Inflammatory macrophage treated with lipopolysaccharide for 4 hours (primary cell): ENCODE measurements at regions not wholly inside any gene's neighbourhood (a gene's known extent, or its start where the extent isn't known, plus 50 kb on each side); places are given as distances from the start of the nearest gene placed in this dataset.

ENCODE experiments used
- DNase-seq: peaks from one replicate; pipeline ENCODE4 v3.0.0-alpha.2; 2020

DNA sequence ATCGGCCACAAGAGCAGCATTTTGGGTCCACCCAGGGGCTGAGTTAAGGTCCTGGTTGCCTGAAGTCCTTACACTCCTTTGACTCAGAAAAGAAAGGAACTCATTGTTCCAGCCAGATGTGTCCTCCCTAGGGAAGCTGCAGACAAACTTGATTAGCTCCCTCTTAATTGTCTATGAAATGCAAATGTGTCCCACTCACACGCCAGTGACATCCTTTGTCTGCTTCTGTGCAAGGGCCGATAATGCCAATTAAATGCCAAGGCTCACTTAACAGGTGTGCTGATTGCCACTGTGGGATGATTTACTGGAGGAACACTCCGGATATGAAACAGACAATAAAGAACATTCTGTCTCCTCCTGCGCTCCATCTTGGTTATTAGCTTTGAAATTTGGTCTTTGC is 332.9 kb upstream of the CPEB2 start:
- no peak for DNase-seq

DNA sequence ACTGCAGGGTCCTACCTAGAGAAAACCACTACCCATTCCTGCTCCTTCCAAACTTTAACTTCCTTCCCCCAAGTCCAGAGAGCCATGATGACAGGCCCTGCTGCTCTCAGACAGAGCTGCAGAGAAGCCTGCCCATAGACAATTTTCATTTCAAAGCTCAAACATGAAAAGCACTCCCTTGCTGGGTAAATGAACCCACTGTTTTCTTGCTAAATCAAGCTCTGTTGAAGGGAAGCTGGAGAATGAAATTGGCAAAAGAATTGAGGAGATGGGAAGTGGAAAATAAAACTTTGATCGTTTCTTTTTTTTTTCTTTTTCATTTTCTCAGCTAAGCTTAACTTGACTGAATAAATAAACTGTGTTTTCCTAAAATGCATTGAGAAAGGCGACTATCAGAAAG is 331.1 kb upstream of the CPEB2 start:
- DNase-seq: no peak

DNA sequence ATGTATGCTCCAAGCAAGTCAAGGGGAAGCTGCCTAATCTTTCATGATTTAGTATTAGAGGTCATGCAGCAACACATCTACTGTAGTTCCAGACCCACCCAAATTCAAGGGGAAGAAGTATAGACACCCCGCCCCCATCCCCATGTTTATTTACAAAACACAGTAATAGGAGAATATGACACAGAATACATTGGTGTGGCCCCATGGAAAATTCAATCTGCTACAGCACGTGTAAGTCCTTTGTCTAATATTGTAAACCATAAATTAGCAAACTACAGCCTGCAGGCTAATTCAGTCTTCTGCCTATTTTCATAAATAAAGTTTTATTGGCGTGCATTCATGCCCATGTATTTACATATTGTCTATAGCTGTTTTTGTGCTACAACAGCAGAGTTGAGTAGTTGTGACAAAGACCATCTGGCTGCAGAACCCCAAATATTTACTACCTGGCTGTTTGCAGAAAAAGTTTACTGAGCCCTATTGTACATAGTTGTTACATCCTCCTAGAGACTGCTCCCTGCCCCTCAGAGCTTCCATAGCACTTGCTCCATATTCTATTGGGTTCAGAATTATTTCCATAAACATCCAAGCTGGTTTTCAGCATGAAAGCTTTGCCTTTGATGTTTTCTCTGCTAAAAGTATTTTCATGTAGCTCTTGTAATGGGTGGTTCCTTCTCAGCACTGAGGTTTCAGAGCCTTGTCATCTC is 326.8 kb upstream of the CPEB2 start:
- no peak for DNase-seq

DNA sequence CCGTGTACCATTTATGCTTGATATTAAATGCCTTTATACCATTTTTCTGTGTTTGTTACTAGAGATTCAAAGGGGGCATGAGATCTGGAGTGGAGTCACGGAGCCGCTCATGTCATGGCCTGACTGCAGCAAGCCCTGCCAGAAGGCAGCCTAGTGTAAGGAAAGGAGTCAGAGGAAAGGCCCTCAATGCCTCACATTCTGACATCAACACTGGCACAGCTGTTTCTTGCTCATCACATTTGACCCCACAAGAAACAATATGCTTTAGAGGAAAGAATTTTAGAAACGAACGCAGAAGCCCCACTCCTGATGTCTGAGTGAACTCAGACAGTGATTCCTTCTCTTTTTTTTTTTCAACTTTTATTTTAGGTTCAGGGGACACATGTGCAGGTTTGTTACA is 322.4 kb upstream of the CPEB2 start:
- DNase-seq: no peak

- DNase-seq: no peak
These were observed 321.0 kb upstream of the CPEB2 start for GRCh38 chr4:14681330-14681729.

DNA sequence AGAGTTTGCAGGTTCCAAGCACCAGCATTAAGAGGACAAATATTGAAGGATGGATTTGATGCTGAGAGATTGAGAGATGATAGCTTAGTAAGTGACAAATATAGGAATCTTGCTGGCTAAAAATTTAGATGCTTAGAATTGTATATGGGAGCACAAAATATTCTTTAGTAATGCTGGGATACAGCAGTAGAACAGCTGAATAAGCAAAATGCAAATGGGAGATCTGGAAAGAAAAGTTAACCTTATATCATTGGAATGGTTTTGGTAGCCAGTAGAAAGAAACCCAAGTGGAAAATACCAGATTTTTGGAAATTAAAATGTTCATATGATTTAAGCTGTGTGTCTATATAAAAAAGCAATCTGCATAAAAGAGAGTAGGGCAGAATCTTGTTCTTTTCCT is 308.6 kb upstream of the CPEB2 start:
- DNase-seq: no peak

DNA sequence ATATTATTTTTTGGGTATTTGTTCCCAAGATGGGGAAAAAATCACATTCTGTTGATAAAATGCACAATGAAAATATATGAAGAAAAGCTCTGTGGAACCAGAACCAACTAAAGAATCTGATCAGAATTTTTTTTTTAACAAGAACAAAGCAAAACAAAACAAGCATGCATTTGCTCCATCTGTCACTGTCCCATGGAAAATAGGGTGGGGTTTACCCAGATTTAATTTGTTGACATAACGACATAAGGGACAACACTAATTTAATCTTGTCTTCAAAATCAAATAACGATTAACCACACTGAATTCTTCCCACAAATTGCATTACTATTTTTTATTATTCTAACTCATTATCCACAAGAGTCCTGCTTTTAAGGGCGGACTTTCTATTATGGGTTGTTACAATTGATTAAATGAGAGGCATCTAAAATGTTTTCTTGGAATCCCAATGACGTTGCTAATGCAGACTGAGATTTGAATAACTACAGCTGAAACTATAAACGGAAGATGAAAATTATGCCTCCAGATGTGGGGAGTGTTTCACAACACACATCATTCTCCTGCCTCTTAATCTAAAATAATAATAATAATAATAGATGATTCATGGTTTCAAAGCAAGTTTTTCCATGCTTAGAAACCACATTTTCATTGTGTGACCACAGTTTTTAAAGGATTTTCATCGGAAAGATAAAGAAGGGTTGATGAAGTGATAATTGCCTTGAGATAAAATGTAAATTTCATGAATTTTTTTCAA is 307.0 kb upstream of the CPEB2 start:
- DNase-seq: no peak

DNA sequence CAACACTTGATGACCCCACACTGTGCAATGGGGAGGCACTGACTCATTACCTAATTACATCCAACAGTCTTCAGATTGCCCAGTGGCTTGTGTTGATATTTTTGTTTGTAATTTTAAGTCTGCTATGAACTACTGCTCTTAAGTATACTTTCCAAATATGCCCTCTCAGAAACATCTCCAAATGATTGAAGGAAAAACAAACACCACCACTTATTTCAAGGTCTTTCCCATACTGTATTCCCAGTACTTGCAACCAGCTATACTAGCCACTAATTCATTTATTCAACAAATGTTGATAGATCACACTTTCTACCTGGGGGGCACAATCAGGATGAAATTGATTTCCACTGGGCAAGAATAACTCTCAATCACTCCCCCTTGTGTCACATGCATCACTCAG is 302.2 kb upstream of the CPEB2 start:
- DNase-seq: no peak

GRCh38 chr4:14700544-14700943 is 301.7 kb upstream of the CPEB2 start:
- no peak for DNase-seq

DNA sequence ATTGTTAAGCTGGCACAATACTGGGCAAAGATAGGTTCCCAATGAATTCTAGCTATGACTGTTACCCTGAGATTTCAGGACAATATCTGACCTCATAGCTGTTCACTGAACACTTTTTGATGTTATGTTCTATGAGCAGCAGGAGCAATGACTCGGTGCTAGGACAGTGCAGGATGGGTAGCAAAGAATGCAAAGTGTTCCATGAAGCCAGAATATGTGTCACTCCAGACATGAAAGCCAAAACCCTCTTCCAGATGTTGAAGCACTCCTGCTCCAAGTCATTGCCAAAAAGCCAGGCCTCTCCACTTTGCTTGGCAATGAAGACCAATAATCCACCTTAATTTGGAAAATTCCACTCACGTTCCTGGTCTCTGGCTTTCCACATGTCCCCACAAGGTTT is 300.9 kb upstream of the CPEB2 start:
- no peak for DNase-seq

DNA sequence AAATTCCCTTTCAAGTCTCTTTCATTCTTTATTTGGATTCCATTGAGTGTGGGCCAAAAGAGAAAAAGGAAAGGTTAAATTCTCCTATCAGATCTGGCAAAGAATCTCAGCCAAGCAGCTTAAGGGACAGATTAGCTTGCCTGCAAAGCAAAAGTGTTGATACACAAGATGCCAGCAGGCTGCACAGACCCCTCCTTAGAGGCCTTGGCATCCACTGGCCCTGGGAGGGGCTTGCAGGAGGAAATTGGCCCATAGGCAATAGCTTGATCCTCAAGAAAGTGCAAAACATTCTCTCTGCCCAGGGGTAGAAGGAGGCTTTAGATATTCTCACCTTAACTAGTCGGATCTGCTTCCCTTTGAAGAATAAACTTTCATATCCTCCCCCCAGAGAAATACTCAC is 300.4 kb upstream of the CPEB2 start:
- DNase-seq: no peak

DNA sequence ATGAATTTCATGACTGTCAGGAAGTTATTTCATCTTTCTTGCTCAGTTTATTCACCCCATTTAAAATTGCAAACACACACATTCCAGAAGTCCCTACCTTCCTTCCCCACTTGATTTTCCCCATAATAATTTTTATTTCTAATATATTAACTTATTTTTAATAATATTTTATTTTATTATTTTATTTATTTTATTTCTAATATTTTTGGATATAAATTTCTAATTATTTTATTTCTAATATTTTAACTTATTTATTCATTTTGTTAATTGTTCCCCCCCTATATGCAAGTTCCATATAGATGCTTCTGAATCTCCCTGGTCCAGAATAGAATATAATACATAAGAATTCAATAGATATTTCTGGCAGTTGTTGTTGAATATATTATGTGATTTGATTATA is 293.7 kb upstream of the CPEB2 start:
- no peak for DNase-seq

DNA sequence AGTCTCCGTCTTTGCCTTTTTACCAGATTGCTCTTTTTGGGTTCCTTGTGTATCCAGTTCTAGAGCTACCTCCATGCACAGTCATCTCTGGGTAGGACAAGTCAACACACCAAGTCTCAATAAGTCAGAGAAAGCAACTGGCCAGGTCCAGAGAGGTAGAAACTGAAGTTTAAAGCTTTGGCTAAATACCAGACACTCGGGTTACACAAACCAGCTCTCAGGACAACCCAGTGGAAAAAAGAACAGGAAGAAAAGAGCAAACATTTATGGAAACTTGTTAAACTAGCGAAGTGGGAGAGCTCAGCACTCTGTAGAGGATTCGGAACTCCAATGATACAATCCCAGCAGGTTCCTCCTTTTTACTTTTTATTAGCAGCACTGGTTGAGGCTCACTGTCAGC is 291.0 kb upstream of the CPEB2 start:
- DNase-seq: no peak

GRCh38 chr4:14716691-14717090 is 285.6 kb upstream of the CPEB2 start:
- no peak for DNase-seq

GRCh38 chr4:14719053-14719452 is 283.2 kb upstream of the CPEB2 start:
- DNase-seq: no peak

- no peak for DNase-seq
These were observed 275.8 kb upstream of the CPEB2 start for GRCh38 chr4:14726441-14726840.

DNA sequence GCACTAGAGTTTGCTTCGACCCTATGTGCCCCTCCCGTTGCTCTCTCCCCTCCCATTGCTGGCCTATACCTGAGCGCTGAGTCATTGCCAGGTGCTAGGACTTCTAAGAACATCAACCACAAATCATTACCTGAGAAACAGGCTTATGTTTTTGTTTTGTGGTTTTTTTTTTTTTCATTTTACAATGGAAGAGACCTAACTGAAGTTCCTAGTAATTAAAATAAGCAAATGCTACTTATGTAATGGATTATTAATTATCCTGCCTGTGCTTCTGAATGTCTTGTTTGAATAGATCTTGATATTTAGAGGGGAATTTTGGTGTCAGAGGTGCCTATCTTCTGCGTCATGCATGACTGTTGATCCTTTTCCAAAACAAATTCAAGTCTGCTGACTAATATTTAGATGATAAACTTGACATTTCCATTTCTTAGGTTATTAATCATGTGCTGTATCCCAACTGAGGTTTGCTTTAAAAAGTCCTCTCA is 275.4 kb upstream of the CPEB2 start:
- no peak for DNase-seq

GRCh38 chr4:14729282-14730000 is 272.8 kb upstream of the CPEB2 start:
- no peak for DNase-seq

DNA sequence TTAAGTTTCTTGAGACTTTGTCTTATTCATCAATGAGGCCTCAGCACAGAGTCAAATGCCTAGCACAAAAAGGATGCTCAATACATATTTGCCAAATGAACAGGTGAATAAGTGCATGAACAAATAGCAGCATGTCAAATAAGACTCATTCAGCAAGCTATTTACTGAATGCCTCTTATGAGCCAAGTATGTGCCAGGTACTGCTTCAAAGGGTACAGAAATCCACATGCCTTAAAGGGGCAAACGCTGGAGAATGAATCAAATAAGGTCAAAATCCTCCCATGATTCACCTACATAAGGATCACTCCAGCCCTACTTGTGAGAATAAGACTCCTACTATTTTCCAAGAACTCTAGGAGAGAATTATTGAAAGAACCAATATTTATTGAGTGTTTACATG is 260.2 kb upstream of the CPEB2 start:
- no peak for DNase-seq

DNA sequence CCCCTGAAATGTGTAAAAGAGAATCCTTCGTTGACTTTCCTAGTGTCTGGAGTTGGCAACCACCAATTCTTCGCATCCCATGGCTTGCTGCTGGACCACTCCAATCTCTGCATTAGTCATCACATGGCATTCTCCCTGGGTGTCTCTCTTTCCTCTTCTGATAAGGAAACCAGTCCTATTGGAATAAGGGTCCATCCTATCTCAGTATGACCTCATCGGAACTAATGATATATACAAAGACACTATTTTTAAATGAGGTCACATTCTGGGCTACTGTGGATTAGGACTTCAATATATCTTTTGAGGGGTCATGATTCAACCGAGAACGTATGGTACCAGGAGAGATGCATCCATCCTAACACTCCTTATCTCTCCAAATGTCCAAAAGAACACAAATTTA is 259.1 kb upstream of the CPEB2 start:
- no peak for DNase-seq

DNA sequence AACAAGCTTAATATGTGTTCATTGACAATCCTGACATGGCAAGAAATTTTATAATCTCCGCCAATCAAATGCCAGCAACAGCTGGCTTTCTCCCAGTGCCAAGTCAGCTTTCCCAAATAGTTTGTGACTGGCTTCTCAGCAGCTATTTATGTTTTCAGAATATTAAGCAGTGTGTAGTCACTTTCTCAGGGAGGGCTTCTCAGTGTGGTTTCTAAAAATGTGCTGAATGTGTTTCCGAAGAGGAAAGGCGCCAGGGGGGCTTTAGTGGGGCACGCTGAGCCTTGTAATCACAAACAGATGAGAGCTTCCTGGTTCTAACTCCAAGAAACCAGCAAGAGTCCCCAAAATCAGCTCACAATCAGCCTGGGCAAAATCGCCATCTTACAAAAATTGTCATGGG is 258.7 kb upstream of the CPEB2 start:
- DNase-seq: no peak

DNA sequence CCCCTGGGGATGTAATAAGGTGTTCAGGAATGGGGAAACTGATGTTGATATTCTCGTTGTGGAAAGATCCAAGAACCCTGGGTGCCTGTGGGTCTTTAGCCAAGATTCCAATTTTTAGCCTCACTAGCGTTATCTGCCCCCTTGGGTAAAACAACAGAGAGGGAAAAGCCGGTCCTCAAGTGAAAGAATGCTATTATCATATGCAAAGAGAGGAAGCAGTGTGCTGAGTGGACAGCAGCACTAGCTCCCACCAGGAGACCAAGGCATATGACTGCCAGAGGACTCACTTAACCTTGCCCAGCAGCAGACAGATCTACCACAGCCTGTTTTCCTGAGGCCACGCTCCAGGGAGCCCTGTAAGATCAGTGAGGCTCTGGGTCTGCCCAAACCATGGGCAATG is 257.9 kb upstream of the CPEB2 start:
- DNase-seq: no peak

- peak; percentile 44 for DNase-seq
These were observed 252.4 kb upstream of the CPEB2 start for GRCh38 chr4:14749910-14750309.
